Common myeloid progenitor, CD34-positive (primary cell): ENCODE measurements at regions not wholly inside any gene's neighbourhood (a gene's known extent, or its start where the extent isn't known, plus 50 kb on each side); places are given as distances from the start of the nearest gene placed in this dataset.
A peak's percentile ranks its signal among the peaks of the same experiment; 100 is the strongest.

Source experiments
- CTCF ChIA-PET: fragments of 350-600 bp; sonication (Branson Sonifier 250); formaldehyde crosslinking; loops from one replicate; lab custom pipeline; 2021; ENCODE audit warnings: antibody characterized with exemption; lab: Charles Lee
- POLR2A ChIA-PET: fragments of 350-600 bp; sonication (Branson Sonifier 250); formaldehyde crosslinking; loops from one replicate; lab custom pipeline; 2021; ENCODE audit warnings: antibody characterized with exemption; lab: Charles Lee
- DNase-seq, 3 donors: peaks; one replicate each; pipeline versions ENCODE4 v3.0.0 to v3.0.0-alpha.2; 2013
- H3K27ac ChIP-seq, 2 experiments: 1 replicate in 1 of 2; 2 replicates in 1 of 2; pipeline ENCODE4 v1.7.0; 2013; ENCODE audit warnings: inconsistent platforms in 2 of 2, low read length in 2 of 2, mild to moderate bottlenecking in 2 of 2, low read depth in 1 of 2, moderate library complexity in 1 of 2; ENCODE audit not compliant: severe bottlenecking in 2 of 2, insufficient read depth in 1 of 2, poor library complexity in 1 of 2
- H3K27me3 ChIP-seq, 5 experiments: replicated peaks in 2 of 5; 1 replicate in 3 of 5; 2 replicates in 2 of 5; pipeline versions ENCODE4 v1.6.1 to v1.7.0; 2013; ENCODE audit warnings: low read length in 4 of 5, mild to moderate bottlenecking in 2 of 5, moderate library complexity in 2 of 5, inconsistent platforms in 1 of 5; ENCODE audit not compliant: insufficient read depth in 5 of 5, control insufficient read depth in 4 of 5
- H3K36me3 ChIP-seq, 4 experiments: 1 replicate in 2 of 4; 2 replicates in 2 of 4; pipeline versions ENCODE4 v1.6.1 to v1.7.0; 2013; ENCODE audit warnings: low read length in 3 of 4, control low read depth in 1 of 4, mild to moderate bottlenecking in 1 of 4; ENCODE audit not compliant: control insufficient read depth in 4 of 4, insufficient read depth in 4 of 4
- H3K4me1 ChIP-seq, 4 experiments: 1 replicate in 3 of 4; 2 replicates in 1 of 4; pipeline versions ENCODE4 v1.6.1 to v1.7.1; 2013; ENCODE audit warnings: low read length in 3 of 4, mild to moderate bottlenecking in 3 of 4, control low read depth in 1 of 4, inconsistent platforms in 1 of 4, moderate library complexity in 1 of 4; ENCODE audit not compliant: control insufficient read depth in 4 of 4, insufficient read depth in 4 of 4; ENCODE audit errors: control extremely low read depth in 1 of 4
- H3K4me3 ChIP-seq, 7 experiments: 1 replicate in 4 of 7; 2 replicates in 3 of 7; pipeline versions ENCODE4 v1.5.1 to v1.7.0; 2013; ENCODE audit warnings: mild to moderate bottlenecking in 7 of 7, low read length in 6 of 7, moderate library complexity in 6 of 7, inconsistent platforms in 2 of 7, low read depth in 2 of 7, control low read depth in 1 of 7; ENCODE audit not compliant: insufficient read depth in 4 of 7, control insufficient read depth in 1 of 7; ENCODE audit errors: extremely low read depth in 1 of 7
- H3K9me3 ChIP-seq, 5 experiments: 1 replicate in 4 of 5; 2 replicates in 1 of 5; pipeline versions ENCODE4 v1.6.1 to v1.7.1; 2013; ENCODE audit warnings: low read length in 4 of 5, mild to moderate bottlenecking in 2 of 5, inconsistent platforms in 1 of 5, low read depth in 1 of 5, moderate library complexity in 1 of 5; ENCODE audit not compliant: control insufficient read depth in 4 of 5, insufficient read depth in 2 of 5; ENCODE audit errors: control extremely low read depth in 1 of 5
- WGBS: methylation state at CpG from one replicate; pipeline ENCODE4 v1.1.5; 2013; ENCODE audit not compliant: insufficient coverage; 5-methylcytosine and 5-hydroxymethylcytosine counted together

- Histone ChIP-seq H3K4me1 (no peaks in the 10 kb centered on the region), H3K36me3 (no peaks in the 10 kb centered on the region), H3K4me3 (no peak overlapping the region), H3K27ac (no peak overlapping the region), H3K27me3 (no peaks in the 10 kb centered on the region), H3K9me3 (no peaks in the 10 kb centered on the region)
- no peak for DNase-seq
- 100% methylated on average over 1 of the region's 2 CpGs for WGBS
- ChIA-PET POLR2A (interaction anchor here (0.7 kb wide), 1 partner anchor 65 kb away, joined by 3 read pairs; no protein-coding TSS in a partner anchor), CTCF (interaction anchor here (0.8 kb wide), 1 partner anchor 12 kb away, joined by 3 read pairs; no protein-coding TSS in a partner anchor)
Measured at GRCh38 chr2:67462738-67463496, 65.8 kb downstream of the ETAA1 start.

- Histone ChIP-seq H3K27me3 (no peaks in the 10 kb centered on the region), H3K4me3 (no peak overlapping the region), H3K27ac (no peak overlapping the region), H3K9me3 (no peaks in the 10 kb centered on the region), H3K36me3 (no peaks in the 10 kb centered on the region), H3K4me1 (no peaks in the 10 kb centered on the region)
- ChIA-PET POLR2A (no interaction called here), CTCF (no interaction called here)
- DNase-seq = no peak
- 96% methylated on average over 5 of the region's 5 CpGs for WGBS
Measured at GRCh38 chr2:67463810-67464209, 66.7 kb downstream of the ETAA1 start.

GRCh38 chr2:67465623-67466022, 68.5 kb downstream of the ETAA1 start:
- DNase-seq = no peak
- Histone ChIP-seq H3K27ac (no peak overlapping the region), H3K27me3 (no peaks in the 10 kb centered on the region), H3K9me3 (no peaks in the 10 kb centered on the region), H3K4me1 (no peaks in the 10 kb centered on the region), H3K36me3 (no peaks in the 10 kb centered on the region), H3K4me3 (no peak overlapping the region)
- ChIA-PET POLR2A (no interaction called here), CTCF (interaction anchor here (0.9 kb wide), 1 partner anchor 10 kb away, joined by 4 read pairs; no protein-coding TSS in a partner anchor)

DNA sequence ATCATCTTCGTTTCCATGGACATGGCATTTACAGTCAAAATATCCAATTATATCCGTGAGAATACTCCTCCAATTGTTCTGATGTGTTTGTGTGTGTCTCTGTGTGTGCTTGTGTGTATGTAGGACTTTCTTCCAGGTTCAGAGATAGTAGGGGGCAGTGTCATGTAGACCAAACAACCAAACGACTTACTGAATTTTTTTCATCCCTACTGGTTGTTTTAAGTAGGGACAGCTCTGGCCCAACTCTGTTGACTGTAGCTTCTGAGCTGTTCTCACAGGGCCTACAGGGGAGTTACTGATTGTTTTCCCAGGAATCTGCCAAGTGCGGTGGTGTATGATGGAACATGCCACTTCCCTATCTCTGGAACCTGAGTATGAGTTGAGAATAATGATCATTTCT, 69.6 kb downstream of the ETAA1 start:
- DNase-seq = no peak
- ChIA-PET POLR2A (no interaction called here), CTCF (interaction anchor here (0.6 kb wide), 1 partner anchor 343 kb away, joined by 4 read pairs; no protein-coding TSS in a partner anchor)
- Histone ChIP-seq H3K36me3 (no peaks in the 10 kb centered on the region), H3K4me1 (no peaks in the 10 kb centered on the region), H3K27ac (no peak overlapping the region), H3K4me3 (no peak overlapping the region), H3K27me3 (no peaks in the 10 kb centered on the region), H3K9me3 (no peaks in the 10 kb centered on the region)
- WGBS = no CpG with 5 or more reads among the region's 4 CpGs

DNA sequence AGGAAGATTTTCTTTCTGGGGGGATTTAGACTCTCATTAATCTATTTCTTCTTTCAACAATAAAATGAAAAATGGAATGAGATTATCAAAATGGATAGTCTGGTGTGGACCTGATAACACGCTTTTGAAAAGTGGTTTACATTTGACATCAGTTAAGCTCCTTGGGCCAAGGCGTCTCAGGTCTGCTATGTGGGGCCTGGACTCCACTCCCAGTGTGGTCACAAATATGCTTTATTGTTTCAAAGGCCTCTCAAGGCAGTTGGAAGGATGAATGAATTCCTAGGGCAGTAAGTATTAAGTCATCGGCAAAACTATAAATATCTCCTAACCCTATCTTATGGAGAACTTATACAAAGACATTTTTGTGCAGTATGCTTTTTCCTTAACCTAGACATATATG, 74.5 kb downstream of the ETAA1 start:
- ChIA-PET CTCF (no interaction called here), POLR2A (no interaction called here)
- DNase-seq = no peak
- Histone ChIP-seq H3K4me1 (no peaks in the 10 kb centered on the region), H3K27ac (no peak overlapping the region), H3K36me3 (no peaks in the 10 kb centered on the region), H3K9me3 (no peaks in the 10 kb centered on the region), H3K4me3 (no peak overlapping the region), H3K27me3 (no peaks in the 10 kb centered on the region)
- 100% methylated on average over 2 of the region's 3 CpGs for WGBS

DNA sequence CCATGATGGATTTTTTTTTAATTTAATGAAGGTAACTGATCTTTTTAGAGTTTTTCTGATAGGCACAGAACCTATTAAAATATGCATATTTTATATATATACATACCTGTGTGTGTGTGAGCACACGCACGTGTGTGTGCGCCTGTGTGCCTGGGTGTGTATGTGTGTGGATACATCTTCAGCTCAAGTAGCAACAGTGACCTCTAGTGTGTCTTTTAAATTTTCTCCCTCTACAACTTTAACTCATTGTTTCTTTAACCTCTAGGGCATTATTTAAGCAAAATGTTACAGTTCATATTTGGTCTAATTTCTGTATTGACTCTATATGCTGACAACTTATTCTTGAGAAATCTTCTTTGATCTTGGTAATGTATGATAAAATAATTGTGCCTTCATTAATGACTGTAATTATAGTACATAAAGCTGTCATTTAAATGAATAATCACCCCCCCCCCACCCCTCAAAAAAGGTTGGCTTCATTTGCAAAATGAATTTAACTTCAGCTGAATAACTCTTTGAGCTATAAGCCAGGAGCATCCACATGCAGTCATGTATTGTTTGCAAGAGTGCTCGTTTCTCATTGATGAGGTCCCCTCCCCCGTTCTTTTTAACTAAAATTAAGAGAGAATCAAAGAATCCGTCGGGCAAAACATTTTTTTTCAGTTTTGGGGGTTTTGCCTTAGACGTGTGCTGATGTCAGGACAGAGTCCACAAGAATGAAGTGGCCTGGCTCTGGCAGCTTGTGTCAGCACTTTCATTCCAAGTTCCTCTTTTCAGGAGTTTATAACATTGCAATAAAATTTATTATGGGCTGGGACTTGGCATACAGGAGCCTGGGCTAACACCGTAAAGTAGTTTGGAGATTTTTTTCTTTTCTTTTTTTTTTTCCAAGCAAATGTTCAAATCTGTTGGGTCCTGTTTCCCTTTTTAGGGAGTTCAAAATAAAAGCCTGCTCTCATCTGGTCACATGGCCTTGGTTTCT, 80.0 kb downstream of the ETAA1 start:
- 0% methylated on average over 1 of the region's 9 CpGs for WGBS
- Histone ChIP-seq H3K27me3 (no peaks in the 10 kb centered on the region), H3K9me3 (no peaks in the 10 kb centered on the region), H3K4me1 (peaks cover 0 to 8% (median 3%) of the 10 kb centered on the region in 4 experiments), H3K36me3 (no peaks in the 10 kb centered on the region), H3K4me3 (peak overlapping the region in 1 of 7 experiments; percentile 48), H3K27ac (no peak overlapping the region)
- CTCF ChIA-PET = interaction anchor here (0.9 to 1.1 kb wide), 2 partner anchors 218 to 1043 kb away, joined by 3 to 4 read pairs; no protein-coding TSS in a partner anchor
- POLR2A ChIA-PET = no interaction called here
- peak; percentile 22 to 70 (median 63) for DNase-seq
